Endothelial cell of umbilical vein (primary cell): ENCODE measurements at regions not wholly inside any gene's neighbourhood (a gene's known extent, or its start where the extent isn't known, plus 50 kb on each side); places are given as distances from the start of the nearest gene placed in this dataset.

Experiments
- BruUV-seq: library from RNA; stranded (reverse); fragments of 400-500 nt; replicated peaks from 2 replicates; lab custom pipeline; 2021; lab: Mats Ljungman, UMichigan
- CTCF ChIA-PET: fragments of 300-600, 350-600 bp; sonication (Branson Sonifier 250); formaldehyde crosslinking; loops from one replicate; lab custom pipeline; 2021; ENCODE audit warnings: antibody characterized with exemption, inconsistent platforms; lab: Charles Lee
- POLR2A ChIA-PET: fragments of 300-600, 350-600 bp; sonication (Branson Sonifier 250); formaldehyde crosslinking; loops from one replicate; lab custom pipeline; 2021; ENCODE audit warnings: antibody characterized with exemption, inconsistent platforms; lab: Charles Lee
- DNase-seq: peaks from one replicate; pipeline ENCODE4 v3.0.0-alpha.2; 2011; ENCODE audit warnings: low read depth, low spot score
- FAIRE-seq: peaks from 2 replicates; lab custom pipeline; 2011; peaks lifted over from hg19 to GRCh38; lab: Jason Lieb, UNC
- H2AFZ ChIP-seq: 2 replicates; pipeline ENCODE4 v1.6.0; 2012; ENCODE audit warnings: low read depth, low read length, control low read depth, inconsistent platforms
- H3K27ac ChIP-seq: 2 replicates; pipeline ENCODE4 v1.5.1; 2011; ENCODE audit warnings: low read depth, mild to moderate bottlenecking, control low read depth, low read length, moderate library complexity; ENCODE audit not compliant: insufficient read depth
- H3K27me3 ChIP-seq, 2 experiments: 2 replicates each; pipeline versions ENCODE4 v1.6.0 to v1.6.1; 2011; ENCODE audit warnings: low read length in 2 of 2, mixed read lengths in 1 of 2; ENCODE audit not compliant: control insufficient read depth in 2 of 2, insufficient read depth in 2 of 2
- H3K36me3 ChIP-seq, 2 experiments: 2 replicates in 1 of 2; 3 replicates in 1 of 2; pipeline ENCODE4 v1.5.1; 2011; ENCODE audit warnings: low read length in 2 of 2, mild to moderate bottlenecking in 1 of 2, moderate library complexity in 1 of 2; ENCODE audit not compliant: control insufficient read depth in 2 of 2, insufficient read depth in 2 of 2; ENCODE audit errors: extremely low read depth in 1 of 2
- H3K4me1 ChIP-seq: 3 replicates; pipeline ENCODE4 v1.5.1; 2011; ENCODE audit warnings: mild to moderate bottlenecking, low read length; ENCODE audit not compliant: control insufficient read depth, insufficient read depth; ENCODE audit errors: extremely low read depth
- H3K4me2 ChIP-seq: 2 replicates; pipeline ENCODE4 v1.6.1; 2011; ENCODE audit warnings: low read length, control low read depth, mixed read lengths; ENCODE audit not compliant: insufficient read depth
- H3K4me3 ChIP-seq, 3 experiments: fragments of 200-600 bp in 1 of 3; sonication (generic), shearing (Covaris generic) in 1 of 3; replicated peaks in 1 of 3; 2 replicates each; pipeline ENCODE4 v1.5.1; 2011 to 2016; ENCODE audit warnings: control low read depth in 3 of 3, low read length in 3 of 3, mild to moderate bottlenecking in 2 of 3, inconsistent platforms in 1 of 3, low read depth in 1 of 3, moderate library complexity in 1 of 3; ENCODE audit not compliant: insufficient read depth in 1 of 3
- H3K79me2 ChIP-seq: 2 replicates; pipeline ENCODE4 v1.6.0; 2012; ENCODE audit warnings: low read length, inconsistent platforms; ENCODE audit not compliant: control insufficient read depth, insufficient read depth
- H3K9ac ChIP-seq: replicated peaks from 2 replicates; pipeline ENCODE3; 2011; ENCODE audit warnings: low read length, control low read depth; ENCODE audit not compliant: insufficient read depth; ENCODE audit errors: extremely low read depth
- H3K9me1 ChIP-seq: replicated peaks from 3 replicates; pipeline ENCODE4 v1.6.0; 2011; ENCODE audit warnings: mild to moderate bottlenecking, low read length; ENCODE audit not compliant: control insufficient read depth, insufficient read depth; ENCODE audit errors: extremely low read depth
- H3K9me3 ChIP-seq: replicated peaks from 2 replicates; pipeline ENCODE4 v1.5.1; 2012; ENCODE audit warnings: low read length, inconsistent platforms; ENCODE audit not compliant: control insufficient read depth, insufficient read depth
- H4K20me1 ChIP-seq: replicated peaks from 2 replicates; pipeline ENCODE3; 2011; ENCODE audit warnings: mild to moderate bottlenecking, low read length; ENCODE audit not compliant: control insufficient read depth, insufficient read depth; ENCODE audit errors: extremely low read depth
- EZH2 ChIP-seq: IDR thresholded peaks from 2 replicates; pipeline ENCODE4 v1.6.1; 2012; ENCODE audit warnings: borderline replicate concordance, low read depth, mild to moderate bottlenecking, moderate library complexity, low read length, inconsistent platforms; ENCODE audit not compliant: severe bottlenecking
- FOS ChIP-seq: IDR thresholded peaks from 2 replicates; pipeline ENCODE4 v1.6.1; 2011; ENCODE audit warnings: mild to moderate bottlenecking, low read length, moderate library complexity, borderline replicate concordance; ENCODE audit not compliant: insufficient read depth
- JUN ChIP-seq: IDR thresholded peaks from 2 replicates; pipeline ENCODE4 v1.6.1; 2011; ENCODE audit warnings: borderline replicate concordance, low read depth; ENCODE audit not compliant: insufficient read length, insufficient read depth
- MAX ChIP-seq: IDR thresholded peaks from 2 replicates; pipeline ENCODE4 v1.6.1; 2011; ENCODE audit not compliant: insufficient read depth, insufficient read length
- MYC ChIP-seq: IDR thresholded peaks from one replicate; pipeline ENCODE4 v1.6.1; 2011; ENCODE audit warnings: mild to moderate bottlenecking, low read depth, low read length
- POLR2AphosphoS5 ChIP-seq: IDR thresholded peaks from 2 replicates; pipeline ENCODE4 v1.6.1; 2012; ENCODE audit warnings: low read depth, mild to moderate bottlenecking, control low read depth, low read length, moderate library complexity; ENCODE audit not compliant: insufficient read depth
- dilution Hi-C: fragments of 300-500 bp; cut with MboI; formaldehyde crosslinking; loops from one replicate; pipeline ENCODE4 v1.15.0; 2019; ENCODE audit warnings: low sequenced_read_pairs; ENCODE audit not compliant: extremely low pct_ligation_motif_present
- intact Hi-C: fragments of 100-400 bp; cut with micrococcal nuclease; formaldehyde crosslinking; loops from one replicate; pipeline ENCODE4 v1.10.0; 2022
- TF ChIP-seq, protein P1 (sequence below), 2 donors: IDR thresholded peaks; 1 replicate in 1 of 2; 2 replicates in 1 of 2; pipeline ENCODE4 v1.5.1; 2011; ENCODE audit warnings: low read length in 2 of 2, mild to moderate bottlenecking in 2 of 2, moderate library complexity in 2 of 2, control low read depth in 1 of 2, inconsistent platforms in 1 of 2, low read depth in 1 of 2; ENCODE audit not compliant: insufficient read depth in 1 of 2; ENCODE audit errors: extremely low read depth in 1 of 2

GRCh38 chr2:234885886-234886285 is 65.9 kb upstream of the SH3BP4 start:
- H3K27ac ChIP-seq: no peak overlapping the region
- no peak overlapping the region for H3K4me3 ChIP-seq
- H3K9me1 ChIP-seq: no peaks in the 10 kb centered on the region
- intact Hi-C loops (no loop called here), dilution Hi-C loops (no loop called here)
- H2AFZ ChIP-seq: no peak overlapping the region
- TF ChIP-seq, protein P1, sequence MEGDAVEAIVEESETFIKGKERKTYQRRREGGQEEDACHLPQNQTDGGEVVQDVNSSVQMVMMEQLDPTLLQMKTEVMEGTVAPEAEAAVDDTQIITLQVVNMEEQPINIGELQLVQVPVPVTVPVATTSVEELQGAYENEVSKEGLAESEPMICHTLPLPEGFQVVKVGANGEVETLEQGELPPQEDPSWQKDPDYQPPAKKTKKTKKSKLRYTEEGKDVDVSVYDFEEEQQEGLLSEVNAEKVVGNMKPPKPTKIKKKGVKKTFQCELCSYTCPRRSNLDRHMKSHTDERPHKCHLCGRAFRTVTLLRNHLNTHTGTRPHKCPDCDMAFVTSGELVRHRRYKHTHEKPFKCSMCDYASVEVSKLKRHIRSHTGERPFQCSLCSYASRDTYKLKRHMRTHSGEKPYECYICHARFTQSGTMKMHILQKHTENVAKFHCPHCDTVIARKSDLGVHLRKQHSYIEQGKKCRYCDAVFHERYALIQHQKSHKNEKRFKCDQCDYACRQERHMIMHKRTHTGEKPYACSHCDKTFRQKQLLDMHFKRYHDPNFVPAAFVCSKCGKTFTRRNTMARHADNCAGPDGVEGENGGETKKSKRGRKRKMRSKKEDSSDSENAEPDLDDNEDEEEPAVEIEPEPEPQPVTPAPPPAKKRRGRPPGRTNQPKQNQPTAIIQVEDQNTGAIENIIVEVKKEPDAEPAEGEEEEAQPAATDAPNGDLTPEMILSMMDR (IDR thresholded peaks at IDR 0.05; ENCODE audit: extremely low read depth in 1 of 2, insufficient read depth in 1 of 2, low read depth in 1 of 2, low read length in 2 of 2): no peak
- no peak for TF ChIP-seq JUN
- no peak for TF ChIP-seq EZH2
- no peak for TF ChIP-seq MYC
- no peak for TF ChIP-seq POLR2AphosphoS5
- no peak for TF ChIP-seq FOS
- no peak for TF ChIP-seq MAX
- ChIA-PET CTCF (interaction anchor here (0.8 kb wide), 1 partner anchor 324 kb away, joined by 3 read pairs; no protein-coding TSS in a partner anchor), POLR2A (interaction anchor here (0.7 kb wide), 1 partner anchor 65 kb away, joined by 3 read pairs; no protein-coding TSS in a partner anchor)
- H3K9ac ChIP-seq: no peak overlapping the region
- no peaks in the 10 kb centered on the region for H3K36me3 ChIP-seq
- no peak for FAIRE-seq
- H3K9me3 ChIP-seq: no peaks in the 10 kb centered on the region
- no peak for DNase-seq
- H3K79me2 ChIP-seq: no peaks in the 10 kb centered on the region
- H3K4me1 ChIP-seq: peaks cover 10% of the 10 kb centered on the region
- H3K4me2 ChIP-seq: no peak overlapping the region
- no peaks in the 10 kb centered on the region for H3K27me3 ChIP-seq
- no TSS peak for BruUV-seq
- H4K20me1 ChIP-seq: no peaks in the 10 kb centered on the region
